CD4-positive, alpha-beta T cell treated with Interleukin-6 at 100 ng/mL for 8 hours (primary cell): ENCODE measurements at regions not wholly inside any gene's neighbourhood (a gene's known extent, or its start where the extent isn't known, plus 50 kb on each side); places are given as distances from the start of the nearest gene placed in this dataset.
"Not testable (repeated sequence)": the region's sequence is repeated elsewhere in the genome, so short reads cannot be mapped to it uniquely, and the experiment has no call there.

Source experiments
- DNase-seq: peaks from one replicate; pipeline ENCODE4 v3.0.0-alpha.2; 2020; ENCODE audit warnings: mixed read lengths, low spot score

DNA sequence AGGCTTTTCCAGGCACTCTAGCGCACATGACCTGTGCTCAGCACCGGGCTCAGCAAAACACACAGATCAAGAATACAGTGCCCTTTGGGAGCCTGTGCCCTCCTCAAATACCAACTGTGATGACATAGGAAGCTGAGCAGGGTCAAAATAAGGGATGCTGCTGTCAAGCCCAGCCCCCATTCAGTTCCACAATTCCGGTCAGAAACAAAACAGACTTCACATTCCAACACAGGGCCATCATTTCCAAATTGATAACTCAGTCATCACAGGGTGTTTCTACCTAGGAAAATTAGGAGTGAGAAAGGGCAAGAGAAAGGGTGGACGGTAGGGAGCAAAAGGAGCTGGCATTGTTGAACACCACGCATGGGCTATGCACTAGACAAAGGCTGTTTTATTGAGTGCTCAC, 158.4 kb upstream of the CCDC54 start:
- no peak for DNase-seq

DNA sequence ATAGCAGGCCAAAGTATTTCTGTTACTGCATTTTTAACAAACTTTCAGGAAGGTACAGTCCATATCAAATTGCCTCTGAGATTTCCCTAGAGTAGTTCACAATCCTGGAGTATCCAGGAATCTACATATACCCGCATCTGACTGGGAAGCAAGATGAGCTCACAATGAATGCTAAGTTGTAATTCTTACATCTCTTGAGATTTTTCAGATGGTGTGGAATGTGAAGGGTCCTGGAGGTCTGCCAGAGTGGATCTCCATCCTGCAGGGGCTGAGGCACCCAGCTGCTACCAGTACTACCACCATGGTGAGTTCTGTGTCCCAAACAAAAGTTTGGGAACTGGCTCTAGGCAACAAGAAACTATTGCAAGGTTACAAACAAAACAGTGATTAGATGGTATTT, 156.7 kb upstream of the CCDC54 start:
- no peak for DNase-seq

- DNase-seq: no peak
Measured at GRCh38 chr3:107221856-107222255, 155.4 kb upstream of the CCDC54 start.

DNA sequence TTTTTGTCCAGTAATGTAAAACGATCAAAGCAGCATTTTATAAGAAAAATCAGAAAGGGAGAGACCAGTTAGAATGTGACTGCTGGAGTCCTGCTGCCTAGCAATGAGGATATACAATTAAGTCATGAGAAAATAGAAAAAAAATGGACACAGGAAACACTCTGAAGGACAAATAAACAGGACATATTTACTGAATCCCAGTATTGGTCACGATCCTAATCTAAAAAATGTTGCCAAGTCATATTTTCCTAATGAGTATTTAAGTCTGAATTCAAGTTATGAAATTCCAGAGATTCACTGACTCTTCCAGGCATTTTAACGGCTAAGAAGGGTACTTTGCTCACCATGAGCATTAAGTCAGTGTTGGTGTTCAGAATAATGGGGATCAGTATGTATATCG, 154.3 kb upstream of the CCDC54 start:
- no peak for DNase-seq

DNA sequence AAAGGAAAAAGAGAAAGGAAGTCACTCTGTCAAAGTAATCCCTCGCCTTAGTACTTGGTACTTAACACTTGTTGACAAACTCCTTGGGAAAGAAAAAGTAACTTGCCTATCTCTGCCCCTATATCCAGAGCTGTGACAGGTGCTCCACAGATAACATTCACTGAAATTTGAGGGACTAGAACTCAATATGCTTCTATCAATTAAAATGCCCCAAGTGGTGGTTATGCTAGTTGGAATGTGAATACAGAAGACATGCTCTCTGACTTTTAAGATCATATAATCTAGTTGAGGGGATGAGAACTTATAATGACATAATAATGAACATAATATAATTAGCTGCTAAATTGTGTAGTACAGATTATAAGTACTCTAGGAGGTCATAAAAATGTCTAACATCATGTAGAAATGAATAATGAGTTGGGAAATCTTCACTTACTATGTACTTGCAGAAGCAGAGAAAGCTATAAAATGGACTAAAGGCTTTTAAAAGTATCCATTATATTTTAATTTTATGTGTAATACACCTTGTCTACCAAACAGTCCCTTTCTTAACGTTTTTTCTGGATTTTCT, 153.1 kb upstream of the CCDC54 start:
- DNase-seq: no peak

DNA sequence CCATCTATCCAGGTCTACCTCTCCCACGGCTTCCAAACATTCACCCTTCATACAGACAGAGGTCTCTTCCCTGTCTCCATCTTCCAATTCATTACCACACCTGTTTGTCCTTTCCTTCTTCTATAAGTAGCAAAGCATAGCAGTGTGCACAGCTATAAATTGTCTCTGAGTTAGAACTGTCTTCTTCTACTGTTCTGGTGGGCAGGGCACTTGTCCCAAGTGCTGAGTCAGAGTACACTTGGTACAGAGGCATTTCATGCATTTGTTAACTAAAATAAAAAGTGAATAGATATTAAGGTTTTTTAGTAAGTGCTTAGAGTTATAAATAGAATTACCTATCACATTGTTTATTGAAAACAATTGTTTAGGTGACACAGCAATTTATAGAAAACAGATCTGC, 150.1 kb upstream of the CCDC54 start:
- DNase-seq: no peak

- DNase-seq: not testable (repeated sequence)
Measured at GRCh38 chr3:107233877-107234276, 143.4 kb upstream of the CCDC54 start.

DNA sequence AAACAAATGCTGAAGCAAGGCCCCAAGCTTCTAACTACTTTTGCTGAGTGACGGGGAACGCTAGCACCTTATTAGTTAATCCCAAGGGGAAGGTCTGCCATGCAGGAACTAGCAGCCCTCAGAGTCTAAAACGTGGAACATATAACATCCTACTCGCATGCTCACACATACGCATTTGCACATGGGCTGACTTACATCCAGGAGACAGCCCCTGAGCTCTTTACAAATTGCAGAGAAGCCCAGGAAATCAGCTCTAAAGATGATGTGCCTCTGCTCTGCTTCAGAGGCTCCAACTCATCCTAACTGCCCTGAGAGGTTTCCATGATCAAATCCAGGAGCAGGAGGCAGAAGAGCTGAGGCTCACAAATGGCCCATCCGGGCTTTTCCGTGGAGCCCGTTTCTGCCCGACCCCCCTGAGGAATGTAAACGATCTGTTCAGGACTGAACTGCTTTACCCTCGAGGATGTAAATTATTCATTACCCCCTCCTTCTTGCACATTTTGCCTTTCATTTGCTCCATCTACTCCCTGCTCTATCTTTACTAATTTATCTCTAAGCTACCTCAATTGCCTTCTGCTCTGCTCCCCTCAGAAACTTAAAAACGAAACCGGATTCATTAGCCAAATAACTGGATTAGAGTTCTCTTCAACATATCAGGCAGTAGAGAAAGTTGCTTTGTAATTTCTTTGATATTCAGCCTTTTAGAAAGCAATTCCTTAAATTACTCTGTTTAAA, 141.9 kb upstream of the CCDC54 start:
- no peak for DNase-seq

DNA sequence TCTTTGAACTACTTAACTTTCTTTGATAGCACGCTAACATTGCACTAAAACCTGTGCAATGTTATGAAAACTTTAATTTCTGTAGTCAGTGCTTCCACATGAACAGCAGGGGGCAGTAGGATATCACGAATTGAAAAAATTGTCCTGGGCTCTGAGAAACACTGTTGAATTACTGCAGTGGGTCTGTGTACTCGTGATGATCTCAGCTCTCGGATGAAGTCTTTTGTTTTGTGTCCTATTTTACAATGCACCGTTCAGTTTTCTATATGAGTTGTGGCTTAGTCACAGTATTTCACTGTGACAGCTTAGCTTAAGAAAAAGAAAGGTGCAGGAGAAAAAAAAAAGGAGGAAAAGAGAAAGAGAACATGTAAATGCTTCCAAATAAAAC, 141.3 kb upstream of the CCDC54 start:
- peak; percentile 72 for DNase-seq

DNA sequence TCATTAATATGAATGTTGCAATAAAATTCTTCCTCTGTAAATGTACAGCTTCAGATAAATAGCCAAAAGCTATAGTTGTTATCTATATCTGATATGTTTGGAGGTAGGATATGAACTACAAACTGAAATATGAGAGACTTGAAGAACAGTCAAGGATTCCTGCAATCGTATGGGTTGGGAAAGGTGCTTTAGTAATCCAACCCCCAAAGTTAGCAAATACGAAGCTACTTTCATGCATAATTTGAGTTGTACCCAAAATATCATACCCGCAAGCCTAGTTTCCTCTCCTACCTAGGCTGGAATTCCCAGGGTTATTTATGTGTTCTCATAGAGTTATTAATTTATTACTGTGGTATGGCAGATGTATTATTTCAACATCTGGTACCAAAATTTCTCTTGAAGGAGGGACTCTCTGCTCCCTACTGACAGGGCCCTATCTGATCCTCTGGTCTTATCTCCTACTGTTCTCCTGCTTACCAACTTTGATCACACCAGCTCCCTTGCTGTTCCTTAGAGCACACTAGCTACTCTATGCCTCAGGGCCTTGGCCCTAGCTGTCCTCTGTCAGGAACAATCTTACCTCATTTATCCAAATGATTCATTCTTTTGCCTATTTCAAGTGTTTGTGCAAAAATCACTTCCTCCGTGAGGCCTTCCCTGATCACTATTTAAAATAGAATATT, 140.4 kb upstream of the CCDC54 start:
- no peak for DNase-seq

GRCh38 chr3:107238787-107239186, 138.5 kb upstream of the CCDC54 start:
- no peak for DNase-seq

- DNase-seq: no peak
Measured at GRCh38 chr3:107239703-107240102, 137.5 kb upstream of the CCDC54 start.

- DNase-seq: peak; percentile 63
Measured at GRCh38 chr3:107240183-107241091, 136.8 kb upstream of the CCDC54 start.

GRCh38 chr3:107241217-107241616, 136.0 kb upstream of the CCDC54 start:
- DNase-seq: no peak

GRCh38 chr3:107242579-107242978, 134.7 kb upstream of the CCDC54 start:
- DNase-seq: no peak

- no peak for DNase-seq
Measured at GRCh38 chr3:107247116-107247515, 130.1 kb upstream of the CCDC54 start.

- DNase-seq: no peak
Measured at GRCh38 chr3:107249132-107249531, 128.1 kb upstream of the CCDC54 start.

- no peak for DNase-seq
Measured at GRCh38 chr3:107250221-107250620, 127.0 kb upstream of the CCDC54 start.

GRCh38 chr3:107251819-107252218, 125.4 kb upstream of the CCDC54 start:
- no peak for DNase-seq

DNA sequence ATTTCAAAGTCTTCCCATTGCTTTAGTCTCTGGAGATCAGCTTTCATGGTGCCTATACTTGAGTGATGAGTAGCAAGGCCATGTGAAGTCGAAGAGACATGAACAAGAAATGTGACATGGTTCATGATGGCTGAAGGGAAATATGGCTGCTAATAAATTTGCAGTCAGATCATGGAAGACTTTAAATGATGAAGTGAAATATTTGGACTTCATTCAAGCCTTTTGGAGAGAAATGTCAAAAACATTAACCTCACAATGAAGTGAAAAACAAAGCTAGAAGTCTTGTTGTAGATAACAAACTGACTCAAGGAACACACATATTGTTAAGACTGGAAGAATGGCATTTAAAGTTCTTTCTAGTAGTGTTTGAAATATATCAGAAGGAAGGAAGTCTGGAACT, 120.3 kb upstream of the CCDC54 start:
- no peak for DNase-seq

- DNase-seq: no peak
Measured at GRCh38 chr3:107258300-107258699, 118.9 kb upstream of the CCDC54 start.

DNA sequence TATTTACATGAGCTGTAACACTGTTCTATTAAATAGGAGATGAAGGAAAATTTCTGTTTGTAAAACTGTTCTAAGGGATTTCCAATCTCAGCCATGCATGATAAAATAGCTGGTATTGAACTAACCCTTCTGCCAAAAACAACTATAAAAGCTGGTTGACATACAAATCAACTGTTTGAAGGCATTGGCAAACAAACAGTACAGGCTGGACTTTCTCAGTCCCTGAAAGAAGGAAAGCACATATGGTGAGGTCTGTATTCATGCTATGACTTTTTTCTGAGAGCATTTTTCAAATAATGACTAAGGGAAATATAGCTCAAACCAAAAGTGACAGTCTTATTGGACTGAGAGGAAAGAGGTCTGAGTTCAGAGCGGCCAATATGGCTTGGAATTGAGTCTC, 117.0 kb upstream of the CCDC54 start:
- no peak for DNase-seq
